ENCODE measurements at regions not wholly inside any gene's neighbourhood (a gene's known extent, or its start where the extent isn't known, plus 50 kb on each side); places are given as distances from the start of the nearest gene placed in this dataset.

DNA sequence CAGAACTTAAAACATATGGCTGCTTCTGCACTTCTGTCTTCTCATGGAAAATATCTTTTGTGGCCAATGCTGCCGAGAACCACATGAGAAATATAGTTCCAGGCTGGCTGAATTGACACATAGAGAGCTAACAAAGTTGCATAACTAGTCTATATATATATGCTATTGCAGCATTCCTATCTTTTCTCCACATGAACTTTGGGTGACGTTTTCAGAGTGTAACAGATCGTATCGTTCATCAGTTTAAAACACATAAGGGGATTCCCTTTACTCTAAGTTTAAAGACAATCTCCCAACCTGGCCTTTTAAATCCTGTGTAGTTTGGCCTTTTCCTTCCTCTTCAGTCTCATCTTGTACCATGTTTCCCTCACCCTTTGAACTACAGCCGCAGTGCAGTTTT is 394.2 kb upstream of the CBLB start:
- no peak overlapping the region for H3K27ac ChIP-seq
- no peak for TF ChIP-seq ZFX (IDR thresholded peaks at IDR 0.05; ENCODE audit: borderline replicate concordance)
- TF ChIP-seq, protein P1, sequence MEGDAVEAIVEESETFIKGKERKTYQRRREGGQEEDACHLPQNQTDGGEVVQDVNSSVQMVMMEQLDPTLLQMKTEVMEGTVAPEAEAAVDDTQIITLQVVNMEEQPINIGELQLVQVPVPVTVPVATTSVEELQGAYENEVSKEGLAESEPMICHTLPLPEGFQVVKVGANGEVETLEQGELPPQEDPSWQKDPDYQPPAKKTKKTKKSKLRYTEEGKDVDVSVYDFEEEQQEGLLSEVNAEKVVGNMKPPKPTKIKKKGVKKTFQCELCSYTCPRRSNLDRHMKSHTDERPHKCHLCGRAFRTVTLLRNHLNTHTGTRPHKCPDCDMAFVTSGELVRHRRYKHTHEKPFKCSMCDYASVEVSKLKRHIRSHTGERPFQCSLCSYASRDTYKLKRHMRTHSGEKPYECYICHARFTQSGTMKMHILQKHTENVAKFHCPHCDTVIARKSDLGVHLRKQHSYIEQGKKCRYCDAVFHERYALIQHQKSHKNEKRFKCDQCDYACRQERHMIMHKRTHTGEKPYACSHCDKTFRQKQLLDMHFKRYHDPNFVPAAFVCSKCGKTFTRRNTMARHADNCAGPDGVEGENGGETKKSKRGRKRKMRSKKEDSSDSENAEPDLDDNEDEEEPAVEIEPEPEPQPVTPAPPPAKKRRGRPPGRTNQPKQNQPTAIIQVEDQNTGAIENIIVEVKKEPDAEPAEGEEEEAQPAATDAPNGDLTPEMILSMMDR (IDR thresholded peaks at IDR 0.05): no peak

DNA sequence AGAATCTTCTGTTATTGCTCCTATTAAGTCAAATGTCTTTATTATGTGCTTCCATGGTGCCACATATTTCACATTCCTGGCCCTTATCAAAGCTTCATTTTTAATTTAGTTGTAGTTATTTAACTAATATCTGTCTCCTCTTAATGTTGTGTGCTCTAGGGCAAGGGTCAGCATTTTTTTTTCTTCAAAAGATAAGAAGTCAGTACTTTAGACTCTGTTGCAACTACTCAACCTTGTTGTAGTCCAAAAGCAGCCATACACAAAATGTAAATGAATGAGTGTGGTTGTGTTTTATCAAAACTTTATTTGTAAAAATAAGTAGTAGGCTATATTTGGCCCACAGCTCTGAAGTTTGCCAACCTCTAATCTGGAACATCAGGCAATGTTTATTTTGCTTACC is 394.7 kb upstream of the CBLB start:
- no peak for TF ChIP-seq ZFX (IDR thresholded peaks at IDR 0.05; ENCODE audit: borderline replicate concordance)
- TF ChIP-seq, protein P1 (IDR thresholded peaks at IDR 0.05): no peak
- no peak overlapping the region for H3K27ac ChIP-seq

DNA sequence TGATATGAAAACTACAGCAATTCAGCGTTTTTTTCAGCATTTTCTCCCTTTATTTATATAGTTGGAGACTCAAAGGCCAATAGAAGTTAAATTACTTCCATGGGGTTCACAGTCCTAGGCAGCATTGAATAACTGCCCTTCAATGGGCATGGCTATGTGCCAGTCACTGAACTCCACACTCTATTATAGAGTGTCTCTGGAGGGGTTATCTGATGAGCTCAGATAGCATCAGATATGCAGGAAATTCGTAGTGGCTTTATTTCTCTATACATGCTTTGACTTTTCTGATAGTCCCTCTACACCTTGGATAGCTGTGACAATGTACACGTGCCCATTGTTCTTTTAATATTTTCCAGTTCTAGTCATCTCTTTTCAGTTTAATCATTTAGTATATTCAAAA is 396.9 kb upstream of the CBLB start:
- H3K27ac ChIP-seq: no peak overlapping the region
- no peak for TF ChIP-seq ZFX (IDR thresholded peaks at IDR 0.05; ENCODE audit: borderline replicate concordance)
- TF ChIP-seq, protein P1 (IDR thresholded peaks at IDR 0.05): no peak

DNA sequence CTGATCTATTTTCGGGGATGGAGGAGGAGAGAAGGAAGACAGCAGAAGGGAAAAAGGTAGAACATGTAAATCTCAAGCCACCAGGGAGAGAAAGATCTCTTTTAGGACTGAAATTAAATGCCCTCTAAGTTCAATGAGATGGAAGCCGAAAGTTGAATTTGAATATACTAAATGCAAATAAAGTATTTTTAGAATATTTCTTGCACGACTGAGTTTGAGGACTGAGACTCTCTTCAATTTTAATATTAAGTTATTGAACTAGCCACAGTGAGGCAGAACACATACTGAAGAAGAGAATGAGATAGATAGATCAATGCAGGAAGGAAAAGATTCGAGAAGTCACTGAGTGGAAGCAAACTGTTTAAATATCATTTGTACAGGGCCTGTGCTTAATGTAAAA is 399.9 kb upstream of the CBLB start:
- H3K27ac ChIP-seq: no peak overlapping the region
- no peak for TF ChIP-seq ZFX (IDR thresholded peaks at IDR 0.05; ENCODE audit: borderline replicate concordance)
- TF ChIP-seq, protein P1 (IDR thresholded peaks at IDR 0.05): no peak

DNA sequence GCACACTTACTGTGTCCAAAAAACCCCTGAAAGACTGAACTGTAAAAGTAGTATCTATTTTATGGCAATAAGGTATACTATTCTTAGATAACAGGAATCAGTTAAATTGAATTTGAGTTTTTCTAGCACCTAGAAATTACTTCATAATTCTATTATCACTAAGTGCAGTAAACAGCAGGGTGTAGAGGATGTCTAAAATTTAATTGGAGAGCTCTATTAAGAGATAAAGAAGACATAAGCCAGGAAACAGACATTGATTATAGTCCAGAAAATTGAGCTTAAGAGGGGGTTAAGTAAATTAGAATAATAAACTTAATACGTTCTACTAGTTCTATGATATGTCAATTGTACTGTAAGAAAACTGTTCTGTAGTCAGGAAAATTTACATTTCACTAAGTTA is 403.5 kb upstream of the CBLB start:
- TF ChIP-seq, protein P1 (IDR thresholded peaks at IDR 0.05): no peak
- TF ChIP-seq ZFX (IDR thresholded peaks at IDR 0.05; ENCODE audit: borderline replicate concordance): no peak
- no peak overlapping the region for H3K27ac ChIP-seq

DNA sequence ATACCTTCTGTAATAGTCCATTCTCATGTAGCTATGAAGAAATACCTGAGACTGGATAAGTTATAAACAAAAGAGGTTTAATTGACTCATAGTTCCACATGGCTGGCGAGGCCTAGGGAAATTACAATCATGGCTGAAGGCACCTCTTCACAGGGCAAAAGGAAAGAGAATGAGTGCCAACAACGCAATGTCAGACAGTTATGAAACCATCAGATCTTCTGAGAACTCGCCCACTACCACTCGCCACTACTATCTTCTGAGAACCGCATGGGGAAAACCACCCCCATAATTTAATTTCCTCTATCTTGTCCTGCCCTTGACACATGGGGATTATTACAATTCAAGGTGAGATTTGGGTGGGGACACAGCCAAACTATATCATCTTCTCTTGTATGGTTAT is 406.8 kb upstream of the CBLB start:
- H3K27ac ChIP-seq: no peak overlapping the region
- TF ChIP-seq, protein P1 (IDR thresholded peaks at IDR 0.05): no peak
- TF ChIP-seq ZFX (IDR thresholded peaks at IDR 0.05; ENCODE audit: borderline replicate concordance): no peak

DNA sequence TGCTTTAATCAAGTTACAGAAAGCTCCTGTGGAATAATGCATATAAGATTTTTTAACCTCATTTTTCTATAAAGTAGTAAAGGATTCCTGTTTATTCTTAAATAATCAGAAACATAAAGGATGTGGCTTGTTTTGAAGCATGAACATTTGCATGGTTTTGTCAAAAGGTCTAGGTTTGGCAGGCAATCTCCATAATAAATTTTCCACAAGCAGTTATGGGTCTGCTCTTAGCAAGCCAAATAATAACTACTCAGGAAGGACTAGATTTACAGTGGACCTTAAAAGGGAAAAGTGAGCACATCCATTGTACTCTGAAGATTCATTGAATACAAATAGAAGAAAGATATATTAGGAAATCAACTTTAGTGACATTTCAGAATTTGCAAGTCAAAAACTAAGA is 407.3 kb upstream of the CBLB start:
- TF ChIP-seq, protein P1 (IDR thresholded peaks at IDR 0.05): no peak
- no peak overlapping the region for H3K27ac ChIP-seq

All from 22Rv1 (cell line).